Liver (tissue), 3 donors: ENCODE measurements at regions not wholly inside any gene's neighbourhood (a gene's known extent, or its start where the extent isn't known, plus 50 kb on each side); places are given as distances from the start of the nearest gene placed in this dataset.

Source experiments
- EGR1 ChIP-seq, 2 donors: IDR thresholded peaks; 2 replicates each; pipeline ENCODE4 v1.6.1; 2016 to 2018; ENCODE audit warnings: antibody characterized with exemption in 2 of 2, low read depth in 2 of 2
- FOXA1 ChIP-seq: IDR thresholded peaks from 2 replicates; pipeline ENCODE4 v1.6.1; 2016; ENCODE audit warnings: antibody characterized with exemption
- RAD21 ChIP-seq, 2 donors: IDR thresholded peaks; 2 replicates each; pipeline ENCODE4 v1.6.1; 2016; ENCODE audit warnings: antibody characterized with exemption in 2 of 2, mild to moderate bottlenecking in 2 of 2
- REST ChIP-seq: IDR thresholded peaks from 2 replicates; pipeline ENCODE4 v1.6.1; 2016; ENCODE audit warnings: antibody characterized with exemption, mild to moderate bottlenecking
- SP1 ChIP-seq: IDR thresholded peaks from 2 replicates; pipeline ENCODE4 v1.6.1; 2018; ENCODE audit warnings: antibody characterized with exemption, mild to moderate bottlenecking
- TAF1 ChIP-seq: conservative IDR thresholded peaks from 2 replicates; pipeline ENCODE4 v1.6.1; 2016; ENCODE audit warnings: antibody characterized with exemption, mild to moderate bottlenecking
- YY1 ChIP-seq: IDR thresholded peaks from 2 replicates; pipeline ENCODE4 v1.6.1; 2016; ENCODE audit warnings: antibody characterized with exemption, mild to moderate bottlenecking
- TF ChIP-seq, protein P1 (sequence below): fragments of 150-350 bp; IDR thresholded peaks from 2 replicates; pipeline ENCODE4 v1.5.1; 2017; ENCODE audit warnings: improper control_type of control experiment, low read depth, low read length; ENCODE audit not compliant: missing input control
- TF ChIP-seq, protein P2 (sequence below): IDR thresholded peaks from 2 replicates; pipeline ENCODE4 v1.6.1; 2016; ENCODE audit warnings: antibody characterized with exemption
- TF ChIP-seq, protein P3 (sequence below): IDR thresholded peaks from 2 replicates; pipeline ENCODE4 v1.6.1; 2016; ENCODE audit warnings: antibody characterized with exemption
- TF ChIP-seq, protein P4 (sequence below): IDR thresholded peaks from 2 replicates; pipeline ENCODE4 v1.6.1; 2016; ENCODE audit warnings: antibody characterized with exemption
- donor health status: healthy.
- donor health status: healthy.

DNA sequence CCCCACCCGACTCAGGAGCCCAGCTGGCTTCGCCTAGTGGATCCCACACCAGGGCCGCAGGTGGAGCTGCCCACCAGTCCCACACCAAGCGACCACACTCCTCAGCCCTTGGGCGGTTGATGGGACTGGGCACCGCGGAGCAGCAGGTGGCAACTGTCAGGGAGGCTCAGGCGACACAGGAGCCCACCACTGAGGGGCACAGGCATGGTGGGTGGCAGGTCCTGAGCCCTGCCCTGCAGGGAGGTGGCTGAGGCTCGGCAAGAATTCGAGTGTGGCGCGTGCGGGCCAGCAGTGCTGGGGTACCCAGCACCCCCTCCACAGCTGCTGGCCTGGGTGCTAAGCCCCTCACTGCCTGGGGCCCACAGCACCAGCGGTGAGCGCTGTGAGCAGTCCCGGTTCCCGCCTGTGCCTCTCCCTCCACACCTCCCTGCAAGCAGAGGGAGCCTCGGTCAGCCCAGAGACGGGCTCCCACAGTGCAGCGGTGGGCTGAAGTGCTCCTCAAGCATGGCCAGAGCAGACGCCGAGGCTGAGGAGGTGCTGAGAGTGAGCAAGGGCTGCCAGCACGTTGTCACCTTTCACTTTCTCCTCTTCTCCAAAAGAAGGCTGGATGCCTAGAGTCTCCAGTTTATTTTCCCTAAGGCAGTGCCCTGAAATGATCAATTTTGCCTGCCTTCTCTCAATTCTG lies 1440.7 kb upstream of the ZEB2 start:
- TF ChIP-seq, protein P1, sequence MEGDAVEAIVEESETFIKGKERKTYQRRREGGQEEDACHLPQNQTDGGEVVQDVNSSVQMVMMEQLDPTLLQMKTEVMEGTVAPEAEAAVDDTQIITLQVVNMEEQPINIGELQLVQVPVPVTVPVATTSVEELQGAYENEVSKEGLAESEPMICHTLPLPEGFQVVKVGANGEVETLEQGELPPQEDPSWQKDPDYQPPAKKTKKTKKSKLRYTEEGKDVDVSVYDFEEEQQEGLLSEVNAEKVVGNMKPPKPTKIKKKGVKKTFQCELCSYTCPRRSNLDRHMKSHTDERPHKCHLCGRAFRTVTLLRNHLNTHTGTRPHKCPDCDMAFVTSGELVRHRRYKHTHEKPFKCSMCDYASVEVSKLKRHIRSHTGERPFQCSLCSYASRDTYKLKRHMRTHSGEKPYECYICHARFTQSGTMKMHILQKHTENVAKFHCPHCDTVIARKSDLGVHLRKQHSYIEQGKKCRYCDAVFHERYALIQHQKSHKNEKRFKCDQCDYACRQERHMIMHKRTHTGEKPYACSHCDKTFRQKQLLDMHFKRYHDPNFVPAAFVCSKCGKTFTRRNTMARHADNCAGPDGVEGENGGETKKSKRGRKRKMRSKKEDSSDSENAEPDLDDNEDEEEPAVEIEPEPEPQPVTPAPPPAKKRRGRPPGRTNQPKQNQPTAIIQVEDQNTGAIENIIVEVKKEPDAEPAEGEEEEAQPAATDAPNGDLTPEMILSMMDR, result no peak
- TF ChIP-seq EGR1 (IDR thresholded peaks at IDR 0.05; ENCODE audit: low read depth in 2 of 2) (no peak), RAD21 (IDR thresholded peaks at IDR 0.05) (no peak), YY1 (no peak), REST (no peak), TAF1 (no peak), SP1 (no peak), FOXA1 (no peak)
- TF ChIP-seq, protein P2, sequence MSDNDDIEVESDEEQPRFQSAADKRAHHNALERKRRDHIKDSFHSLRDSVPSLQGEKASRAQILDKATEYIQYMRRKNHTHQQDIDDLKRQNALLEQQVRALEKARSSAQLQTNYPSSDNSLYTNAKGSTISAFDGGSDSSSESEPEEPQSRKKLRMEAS, result no peak
- TF ChIP-seq, protein P3, sequence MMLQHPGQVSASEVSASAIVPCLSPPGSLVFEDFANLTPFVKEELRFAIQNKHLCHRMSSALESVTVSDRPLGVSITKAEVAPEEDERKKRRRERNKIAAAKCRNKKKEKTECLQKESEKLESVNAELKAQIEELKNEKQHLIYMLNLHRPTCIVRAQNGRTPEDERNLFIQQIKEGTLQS, result no peak
- TF ChIP-seq, protein P4, sequence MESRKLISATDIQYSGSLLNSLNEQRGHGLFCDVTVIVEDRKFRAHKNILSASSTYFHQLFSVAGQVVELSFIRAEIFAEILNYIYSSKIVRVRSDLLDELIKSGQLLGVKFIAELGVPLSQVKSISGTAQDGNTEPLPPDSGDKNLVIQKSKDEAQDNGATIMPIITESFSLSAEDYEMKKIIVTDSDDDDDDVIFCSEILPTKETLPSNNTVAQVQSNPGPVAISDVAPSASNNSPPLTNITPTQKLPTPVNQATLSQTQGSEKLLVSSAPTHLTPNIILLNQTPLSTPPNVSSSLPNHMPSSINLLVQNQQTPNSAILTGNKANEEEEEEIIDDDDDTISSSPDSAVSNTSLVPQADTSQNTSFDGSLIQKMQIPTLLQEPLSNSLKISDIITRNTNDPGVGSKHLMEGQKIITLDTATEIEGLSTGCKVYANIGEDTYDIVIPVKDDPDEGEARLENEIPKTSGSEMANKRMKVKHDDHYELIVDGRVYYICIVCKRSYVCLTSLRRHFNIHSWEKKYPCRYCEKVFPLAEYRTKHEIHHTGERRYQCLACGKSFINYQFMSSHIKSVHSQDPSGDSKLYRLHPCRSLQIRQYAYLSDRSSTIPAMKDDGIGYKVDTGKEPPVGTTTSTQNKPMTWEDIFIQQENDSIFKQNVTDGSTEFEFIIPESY, result no peak
